Stimulated activated CD8-positive, alpha-beta memory T cell treated with anti-CD3 and anti-CD28 coated beads, Interleukin-15, amount 100 ng/mL, for 4 hours (primary cell): ENCODE measurements at regions not wholly inside any gene's neighbourhood (a gene's known extent, or its start where the extent isn't known, plus 50 kb on each side); places are given as distances from the start of the nearest gene placed in this dataset.

Experiments used
- DNase-seq, 2 donors: peaks; one replicate each; pipeline ENCODE4 v3.0.0-alpha.2; 2020; ENCODE audit warnings: low read depth in 2 of 2

GRCh38 chr6:87908978-87909811, 138.4 kb upstream of the SPACA1 start:
- no peak for DNase-seq

GRCh38 chr6:87907521-87907920, 140.1 kb upstream of the SPACA1 start:
- DNase-seq = no peak

- no peak for DNase-seq
Measured at GRCh38 chr6:87905101-87905641, 142.5 kb upstream of the SPACA1 start.

- DNase-seq = no peak
Measured at GRCh38 chr6:87904011-87904410, 143.6 kb upstream of the SPACA1 start.

GRCh38 chr6:87903323-87903722, 144.3 kb upstream of the SPACA1 start:
- DNase-seq = no peak

GRCh38 chr6:87902383-87902782, 145.3 kb upstream of the SPACA1 start:
- no peak for DNase-seq

GRCh38 chr6:87901613-87902012, 146.0 kb upstream of the SPACA1 start:
- DNase-seq = no peak

- no peak for DNase-seq
Measured at GRCh38 chr6:87900160-87900698, 147.4 kb upstream of the SPACA1 start.

- no peak for DNase-seq
Measured at GRCh38 chr6:87899499-87900147, 148.0 kb upstream of the SPACA1 start.

GRCh38 chr6:87897663-87898062, 150.0 kb upstream of the SPACA1 start:
- no peak for DNase-seq

GRCh38 chr6:87897013-87897412, 150.6 kb upstream of the SPACA1 start:
- DNase-seq = no peak

GRCh38 chr6:87887266-87887665, 160.4 kb upstream of the SPACA1 start:
- no peak for DNase-seq

- DNase-seq = no peak
Measured at GRCh38 chr6:87884203-87884602, 163.4 kb upstream of the SPACA1 start.

GRCh38 chr6:87881342-87881895, 166.2 kb upstream of the SPACA1 start:
- DNase-seq = no peak

- DNase-seq = no peak
Measured at GRCh38 chr6:87879132-87879861, 168.3 kb upstream of the SPACA1 start.

- no peak for DNase-seq
Measured at GRCh38 chr6:87875781-87876180, 171.9 kb upstream of the SPACA1 start.

GRCh38 chr6:87873556-87873955, 171.5 kb upstream of the AKIRIN2 start:
- DNase-seq = no peak

- no peak for DNase-seq
Measured at GRCh38 chr6:87870556-87870955, 168.5 kb upstream of the AKIRIN2 start.

GRCh38 chr6:87869064-87869905, 167.3 kb upstream of the AKIRIN2 start:
- DNase-seq = no peak

GRCh38 chr6:87860902-87861301, 158.9 kb upstream of the AKIRIN2 start:
- DNase-seq = no peak

GRCh38 chr6:87858440-87858839, 156.4 kb upstream of the AKIRIN2 start:
- DNase-seq = no peak
